ENCODE measurements at regions not wholly inside any gene's neighbourhood (a gene's known extent, or its start where the extent isn't known, plus 50 kb on each side); places are given as distances from the start of the nearest gene placed in this dataset.

DNA sequence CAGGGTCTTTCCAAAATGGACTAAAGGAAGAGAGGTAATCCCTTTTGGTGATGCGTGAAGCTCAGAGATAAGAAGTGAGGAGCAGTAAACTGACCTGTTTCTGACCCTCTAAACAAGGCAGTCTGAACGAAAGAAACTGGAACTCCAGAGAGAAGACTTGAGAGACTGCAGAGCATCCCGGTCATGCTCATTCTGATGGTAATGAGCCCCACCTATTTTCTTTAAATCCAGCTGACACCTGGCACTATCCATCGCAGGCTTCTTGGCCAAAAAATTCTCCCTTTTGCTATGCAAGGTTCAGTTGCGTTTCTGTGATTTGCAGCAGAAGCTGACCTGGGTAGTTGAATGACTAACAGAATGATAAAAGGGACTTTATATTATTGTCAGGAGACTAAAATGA is 105.9 kb upstream of the KCNK2 start:
- TF ChIP-seq, protein P1, sequence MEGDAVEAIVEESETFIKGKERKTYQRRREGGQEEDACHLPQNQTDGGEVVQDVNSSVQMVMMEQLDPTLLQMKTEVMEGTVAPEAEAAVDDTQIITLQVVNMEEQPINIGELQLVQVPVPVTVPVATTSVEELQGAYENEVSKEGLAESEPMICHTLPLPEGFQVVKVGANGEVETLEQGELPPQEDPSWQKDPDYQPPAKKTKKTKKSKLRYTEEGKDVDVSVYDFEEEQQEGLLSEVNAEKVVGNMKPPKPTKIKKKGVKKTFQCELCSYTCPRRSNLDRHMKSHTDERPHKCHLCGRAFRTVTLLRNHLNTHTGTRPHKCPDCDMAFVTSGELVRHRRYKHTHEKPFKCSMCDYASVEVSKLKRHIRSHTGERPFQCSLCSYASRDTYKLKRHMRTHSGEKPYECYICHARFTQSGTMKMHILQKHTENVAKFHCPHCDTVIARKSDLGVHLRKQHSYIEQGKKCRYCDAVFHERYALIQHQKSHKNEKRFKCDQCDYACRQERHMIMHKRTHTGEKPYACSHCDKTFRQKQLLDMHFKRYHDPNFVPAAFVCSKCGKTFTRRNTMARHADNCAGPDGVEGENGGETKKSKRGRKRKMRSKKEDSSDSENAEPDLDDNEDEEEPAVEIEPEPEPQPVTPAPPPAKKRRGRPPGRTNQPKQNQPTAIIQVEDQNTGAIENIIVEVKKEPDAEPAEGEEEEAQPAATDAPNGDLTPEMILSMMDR (IDR thresholded peaks at IDR 0.05): no peak
- TF ChIP-seq EZH2 (IDR thresholded peaks at IDR 0.05; ENCODE audit: borderline replicate concordance, insufficient read depth, low read depth, low read length, poor library complexity, severe bottlenecking): no peak
